MM.1S (cell line): ENCODE measurements at regions not wholly inside any gene's neighbourhood (a gene's known extent, or its start where the extent isn't known, plus 50 kb on each side); places are given as distances from the start of the nearest gene placed in this dataset.
A peak's percentile ranks its signal among the peaks of the same experiment; 100 is the strongest.

Source experiments
- DNase-seq: peaks from one replicate; pipeline ENCODE4 v3.0.0-alpha.2; 2015
- H2AFZ ChIP-seq: fragments of 300-600 bp; sonication (generic); 2 replicates; pipeline ENCODE4 v1.6.0; 2016; ENCODE audit warnings: antibody characterized with exemption, low read length
- H3F3A ChIP-seq: fragments of 300-600 bp; sonication (generic); 2 replicates; pipeline ENCODE4 v1.6.1; 2016; ENCODE audit warnings: mild to moderate bottlenecking, antibody characterized with exemption, low read length, moderate library complexity, mixed read lengths; ENCODE audit not compliant: insufficient read depth
- H3K27ac ChIP-seq: fragments of 300-600 bp; sonication (generic); 2 replicates; pipeline ENCODE4 v1.5.1; 2016; ENCODE audit warnings: mild to moderate bottlenecking, low read length
- H3K27me3 ChIP-seq: fragments of 300-600 bp; sonication (generic); replicated peaks from 2 replicates; pipeline ENCODE4 v1.6.0; 2016; ENCODE audit warnings: low read length; ENCODE audit not compliant: insufficient read depth
- H3K36me3 ChIP-seq: fragments of 300-600 bp; sonication (generic); replicated peaks from 2 replicates; pipeline ENCODE4 v1.6.1; 2016; ENCODE audit warnings: mild to moderate bottlenecking, low read length, mixed read lengths; ENCODE audit not compliant: insufficient read depth
- H3K4me1 ChIP-seq: fragments of 300-600 bp; sonication (generic); 2 replicates; pipeline ENCODE4 v1.6.1; 2016; ENCODE audit warnings: low read length, mixed read lengths
- H3K4me2 ChIP-seq: fragments of 300-600 bp; sonication (generic); 2 replicates; pipeline ENCODE4 v1.6.0; 2016; ENCODE audit warnings: low read depth, low read length
- H3K4me3 ChIP-seq: fragments of 300-600 bp; sonication (generic); 2 replicates; pipeline ENCODE4 v1.5.1; 2016; ENCODE audit warnings: low read length, mixed read lengths
- H3K79me2 ChIP-seq: fragments of 300-600 bp; sonication (generic); 2 replicates; pipeline ENCODE4 v1.6.1; 2016; ENCODE audit warnings: mixed run types, low read length, mixed read lengths
- H3K9ac ChIP-seq: fragments of 300-600 bp; sonication (generic); 2 replicates; pipeline ENCODE4 v1.6.1; 2016; ENCODE audit warnings: low read length, mixed read lengths
- H3K9me2 ChIP-seq: fragments of 300-600 bp; sonication (generic); replicated peaks from 2 replicates; pipeline ENCODE4 v1.6.1; 2016; ENCODE audit warnings: mild to moderate bottlenecking, low read length, mixed read lengths; ENCODE audit not compliant: insufficient read depth
- H3K9me3 ChIP-seq: fragments of 300-600 bp; sonication (generic); replicated peaks from 2 replicates; pipeline ENCODE4 v1.6.1; 2016; ENCODE audit warnings: mild to moderate bottlenecking, low read length, mixed read lengths; ENCODE audit not compliant: insufficient read depth
- H4K20me1 ChIP-seq: fragments of 300-600 bp; sonication (generic); 2 replicates; pipeline ENCODE4 v1.6.1; 2016; ENCODE audit warnings: mild to moderate bottlenecking, low read length, moderate library complexity, mixed read lengths; ENCODE audit not compliant: insufficient read depth
- CTCF ChIP-seq: fragments of 300-600 bp; sonication (generic); IDR thresholded peaks from 2 replicates; pipeline ENCODE4 v1.5.1; 2016; ENCODE audit warnings: antibody characterized with exemption, low read length, mixed read lengths
- EZH2 ChIP-seq: fragments of 300-600 bp; sonication (generic); optimal IDR thresholded peaks from 2 replicates; pipeline ENCODE3; 2017; ENCODE audit warnings: low read depth, mild to moderate bottlenecking, antibody characterized with exemption, low read length, mixed read lengths
- EZH2phosphoT487 ChIP-seq: fragments of 300-600 bp; sonication (generic); IDR thresholded peaks from 2 replicates; pipeline ENCODE4 v1.6.1; 2018; ENCODE audit warnings: antibody characterized with exemption, low read length

DNA sequence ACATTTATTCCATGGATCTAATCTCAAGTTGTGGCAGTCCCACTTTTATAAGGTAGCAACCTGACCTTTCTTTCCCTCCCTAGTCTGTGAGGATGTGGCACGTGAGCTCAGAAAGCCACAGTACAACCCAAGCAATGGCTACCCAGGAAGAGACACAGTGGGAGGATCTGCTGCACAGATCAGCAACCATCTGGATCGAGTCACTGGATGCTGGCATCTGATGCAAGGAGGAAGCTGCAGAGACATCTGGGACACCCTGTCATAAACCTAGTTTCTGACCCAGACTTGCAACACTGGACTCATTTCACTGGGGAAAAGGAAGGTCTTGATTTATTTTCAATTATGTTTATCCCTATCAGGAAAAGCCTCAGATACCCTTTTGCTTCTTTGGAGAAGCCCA is 327.1 kb downstream of the PAPSS1 start:
- Histone ChIP-seq H3K79me2 (no peaks in the 10 kb centered on the region), H2AFZ (no peak overlapping the region; the same call in 1 of the 2 replicates), H3K36me3 (no peaks in the 10 kb centered on the region), H3K9me2 (no peaks in the 10 kb centered on the region), H3K27me3 (no peaks in the 10 kb centered on the region), H3K4me1 (no peaks in the 10 kb centered on the region), H3K4me2 (0 out of 2 replicates have a peak overlapping the region, but pooled peaks have one; percentile 16), H3K4me3 (no peak overlapping the region), H4K20me1 (no peaks in the 10 kb centered on the region), H3K27ac (no peak overlapping the region), H3K9ac (no peak overlapping the region), H3K9me3 (no peaks in the 10 kb centered on the region), H3F3A (no peaks in the 10 kb centered on the region)
- no peak for TF ChIP-seq CTCF
- no peak for DNase-seq

- DNase-seq, result no peak
- H3K9me2 ChIP-seq, result no peaks in the 10 kb centered on the region
- no peaks in the 10 kb centered on the region for H4K20me1 ChIP-seq
- no peak overlapping the region for H3K4me2 ChIP-seq
- no peaks in the 10 kb centered on the region for H3K79me2 ChIP-seq
- no peaks in the 10 kb centered on the region for H3K36me3 ChIP-seq
- no peaks in the 10 kb centered on the region for H3K4me1 ChIP-seq
- TF ChIP-seq EZH2 (no peak), EZH2phosphoT487 (no peak), CTCF (no peak)
- H3F3A ChIP-seq, result no peaks in the 10 kb centered on the region
- H3K9me3 ChIP-seq, result no peaks in the 10 kb centered on the region
- no peak overlapping the region for H3K4me3 ChIP-seq
- H3K27me3 ChIP-seq, result no peaks in the 10 kb centered on the region
- H3K27ac ChIP-seq, result no peak overlapping the region
- no peak overlapping the region; the same call in 1 of the 2 replicates for H2AFZ ChIP-seq
- H3K9ac ChIP-seq, result no peak overlapping the region
Measured at GRCh38 chr4:107392380-107392779, 327.7 kb downstream of the PAPSS1 start.

- no peaks in the 10 kb centered on the region for H3K36me3 ChIP-seq
- H3K79me2 ChIP-seq, result no peaks in the 10 kb centered on the region
- no peak overlapping the region for H3K9ac ChIP-seq
- no peaks in the 10 kb centered on the region for H3K9me3 ChIP-seq
- H3K27ac ChIP-seq, result no peak overlapping the region
- H3K4me1 ChIP-seq, result no peaks in the 10 kb centered on the region
- no peaks in the 10 kb centered on the region for H3K9me2 ChIP-seq
- no peak overlapping the region for H3K4me3 ChIP-seq
- no peak for TF ChIP-seq EZH2
- no peak for TF ChIP-seq EZH2phosphoT487
- no peak for TF ChIP-seq CTCF
- no peaks in the 10 kb centered on the region for H3F3A ChIP-seq
- no peak for DNase-seq
- no peaks in the 10 kb centered on the region for H3K27me3 ChIP-seq
- no peaks in the 10 kb centered on the region for H4K20me1 ChIP-seq
- H2AFZ ChIP-seq, result no peak overlapping the region
- H3K4me2 ChIP-seq, result no peak overlapping the region
Measured at GRCh38 chr4:107391630-107392028, 328.4 kb downstream of the PAPSS1 start.
